WTC11 (cell line): ENCODE measurements at regions not wholly inside any gene's neighbourhood (a gene's known extent, or its start where the extent isn't known, plus 50 kb on each side); places are given as distances from the start of the nearest gene placed in this dataset.

Experiments used
- ATAC-seq: fragments of 200-7000 bp; cut with Tn5 transposase; 2 replicates; pipeline ENCODE4 v1.10.0; 2021; ENCODE audit warnings: mild to moderate bottlenecking, moderate library complexity
- CTCF ChIA-PET: fragments of 300-600 bp; sonication (Branson Sonifier 250); formaldehyde crosslinking; loops from one replicate; lab custom pipeline; 2021; ENCODE audit warnings: antibody characterized with exemption; lab: Charles Lee
- POLR2A ChIA-PET: fragments of 350-600 bp; sonication (Branson Sonifier 250); formaldehyde crosslinking; loops from one replicate; lab custom pipeline; 2021; ENCODE audit warnings: antibody characterized with exemption; lab: Charles Lee
- DNase-seq: peaks from one replicate; pipeline ENCODE4 v3.0.0; 2021; ENCODE audit warnings: low spot score
- H3K27ac Mint-ChIP-seq: 2 replicates; pipeline ENCODE4 v1.8.0; 2021; ENCODE audit warnings: mixed read lengths
- H3K27me3 Mint-ChIP-seq: 2 replicates; pipeline ENCODE4 v1.8.0; 2021; ENCODE audit warnings: low read depth, mild to moderate bottlenecking, moderate library complexity, mixed read lengths
- H3K36me3 Mint-ChIP-seq: 2 replicates; pipeline ENCODE4 v1.8.0; 2021; ENCODE audit warnings: mixed read lengths
- H3K4me1 Mint-ChIP-seq: 2 replicates; pipeline ENCODE4 v1.8.0; 2022; ENCODE audit warnings: mixed read lengths
- H3K4me3 Mint-ChIP-seq: 2 replicates; pipeline ENCODE4 v1.8.0; 2021; ENCODE audit warnings: mild to moderate bottlenecking, moderate library complexity, mixed read lengths
- H3K9me3 Mint-ChIP-seq: 2 replicates; pipeline ENCODE4 v1.8.0; 2021; ENCODE audit warnings: mixed read lengths
- CBFB ChIP-seq: sonication (generic); formaldehyde crosslinking; IDR thresholded peaks from 2 replicates; pipeline ENCODE4 v1.8.1; 2022; ENCODE audit warnings: mild to moderate bottlenecking, low read depth, missing genetic modification reagents
- ETV6 ChIP-seq: sonication (generic); formaldehyde crosslinking; IDR thresholded peaks from 2 replicates; pipeline ENCODE4 v1.8.1; 2022; ENCODE audit warnings: mild to moderate bottlenecking, missing genetic modification reagents
- FOXJ3 ChIP-seq: sonication (generic); formaldehyde crosslinking; IDR thresholded peaks from 2 replicates; pipeline ENCODE4 v1.9.0; 2021; ENCODE audit warnings: missing genetic modification reagents, mild to moderate bottlenecking, borderline replicate concordance
- GRHL2 ChIP-seq: fragments of 250-450 bp; sonication (Bioruptor Pico); IDR thresholded peaks from 2 replicates; pipeline ENCODE4 v1.8.0; 2022; ENCODE audit warnings: mild to moderate bottlenecking, moderate library complexity; ENCODE audit not compliant: insufficient replicate concordance, severe bottlenecking
- HMGA2 ChIP-seq: fragments of 250-450 bp; sonication (Bioruptor Pico); IDR thresholded peaks from 2 replicates; pipeline ENCODE4 v1.4.0; 2021; ENCODE audit warnings: mild to moderate bottlenecking, moderate library complexity
- KAT7 ChIP-seq: sonication (generic); formaldehyde crosslinking; IDR thresholded peaks from 2 replicates; pipeline ENCODE4 v1.8.1; 2023; ENCODE audit warnings: missing genetic modification reagents, mild to moderate bottlenecking, borderline replicate concordance
- NFE2L1 ChIP-seq: sonication (generic); formaldehyde crosslinking; IDR thresholded peaks from 2 replicates; pipeline ENCODE4 v1.8.1; 2023; ENCODE audit warnings: missing genetic modification reagents
- NR2C2 ChIP-seq: sonication (generic); formaldehyde crosslinking; IDR thresholded peaks from 2 replicates; pipeline ENCODE4 v1.8.0; 2022; ENCODE audit warnings: mild to moderate bottlenecking, missing genetic modification reagents
- NR3C1 ChIP-seq: sonication (generic); formaldehyde crosslinking; conservative IDR thresholded peaks from 2 replicates; pipeline ENCODE4 v1.8.1; 2023; ENCODE audit warnings: low read depth, mild to moderate bottlenecking, missing genetic modification reagents
- OVOL2 ChIP-seq: fragments of 250-450 bp; sonication (Bioruptor Pico); IDR thresholded peaks from 2 replicates; pipeline ENCODE4 v1.9.0; 2021; ENCODE audit warnings: mild to moderate bottlenecking, borderline replicate concordance
- TEAD1 ChIP-seq: sonication (generic); formaldehyde crosslinking; IDR thresholded peaks from 2 replicates; pipeline ENCODE4 v1.8.0; 2022; ENCODE audit warnings: mild to moderate bottlenecking, missing genetic modification reagents
- ZNF232 ChIP-seq: sonication (generic); formaldehyde crosslinking; IDR thresholded peaks from 2 replicates; pipeline ENCODE4 v1.8.0; 2022; ENCODE audit warnings: mild to moderate bottlenecking, missing genetic modification reagents
- ZNF396 ChIP-seq: fragments of 250-450 bp; sonication (Bioruptor Pico); IDR thresholded peaks from 2 replicates; pipeline ENCODE4 v1.8.0; 2021; ENCODE audit warnings: mild to moderate bottlenecking, moderate library complexity, borderline replicate concordance
- ZNF671 ChIP-seq: fragments of 250-450 bp; sonication (Bioruptor Pico); IDR thresholded peaks from 2 replicates; pipeline ENCODE4 v1.8.0; 2021; ENCODE audit warnings: mild to moderate bottlenecking
- TF ChIP-seq, protein P1 (sequence below): sonication (generic); formaldehyde crosslinking; IDR thresholded peaks from 2 replicates; pipeline ENCODE4 v1.8.1; 2023; ENCODE audit warnings: mild to moderate bottlenecking, missing genetic modification reagents
- TF ChIP-seq, protein P2 (sequence below): sonication (generic); formaldehyde crosslinking; IDR thresholded peaks from 2 replicates; pipeline ENCODE4 v1.8.1; 2022; ENCODE audit warnings: low read depth, mild to moderate bottlenecking, moderate library complexity, missing genetic modification reagents, borderline replicate concordance
- TF ChIP-seq, protein P3 (sequence below): fragments of 250-450 bp; sonication (Bioruptor Pico); IDR thresholded peaks from 2 replicates; pipeline ENCODE4 v1.9.0; 2021; ENCODE audit warnings: mild to moderate bottlenecking
- TF ChIP-seq, protein P4 (sequence below): fragments of 250-450 bp; sonication (Bioruptor Pico); conservative IDR thresholded peaks from 2 replicates; pipeline ENCODE4 v1.9.0; 2021; ENCODE audit warnings: mild to moderate bottlenecking

DNA sequence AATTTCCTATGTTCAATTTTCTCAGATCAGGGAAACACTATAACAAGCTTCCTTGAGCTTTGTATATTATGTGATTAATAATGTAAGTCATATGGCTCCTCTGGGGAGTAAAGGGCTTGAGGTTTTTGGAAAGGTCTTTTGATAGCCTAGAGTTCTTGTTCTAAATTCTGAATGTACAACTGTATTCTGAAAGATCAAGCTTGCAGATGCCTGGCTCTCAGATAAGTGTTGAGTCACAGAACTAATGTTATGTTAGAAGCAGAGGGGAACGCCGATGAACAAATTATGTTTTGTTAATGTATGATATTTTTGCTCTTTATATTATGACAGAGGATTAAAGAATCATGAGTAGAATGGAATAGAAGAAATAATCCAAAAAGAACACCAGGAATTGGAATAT, 170.1 kb downstream of the RPRM start:
- ChIA-PET CTCF (no interaction called here), POLR2A (no interaction called here)
- TF ChIP-seq, protein P1, sequence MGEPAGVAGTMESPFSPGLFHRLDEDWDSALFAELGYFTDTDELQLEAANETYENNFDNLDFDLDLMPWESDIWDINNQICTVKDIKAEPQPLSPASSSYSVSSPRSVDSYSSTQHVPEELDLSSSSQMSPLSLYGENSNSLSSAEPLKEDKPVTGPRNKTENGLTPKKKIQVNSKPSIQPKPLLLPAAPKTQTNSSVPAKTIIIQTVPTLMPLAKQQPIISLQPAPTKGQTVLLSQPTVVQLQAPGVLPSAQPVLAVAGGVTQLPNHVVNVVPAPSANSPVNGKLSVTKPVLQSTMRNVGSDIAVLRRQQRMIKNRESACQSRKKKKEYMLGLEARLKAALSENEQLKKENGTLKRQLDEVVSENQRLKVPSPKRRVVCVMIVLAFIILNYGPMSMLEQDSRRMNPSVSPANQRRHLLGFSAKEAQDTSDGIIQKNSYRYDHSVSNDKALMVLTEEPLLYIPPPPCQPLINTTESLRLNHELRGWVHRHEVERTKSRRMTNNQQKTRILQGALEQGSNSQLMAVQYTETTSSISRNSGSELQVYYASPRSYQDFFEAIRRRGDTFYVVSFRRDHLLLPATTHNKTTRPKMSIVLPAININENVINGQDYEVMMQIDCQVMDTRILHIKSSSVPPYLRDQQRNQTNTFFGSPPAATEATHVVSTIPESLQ = no peak
- TF ChIP-seq, protein P2, sequence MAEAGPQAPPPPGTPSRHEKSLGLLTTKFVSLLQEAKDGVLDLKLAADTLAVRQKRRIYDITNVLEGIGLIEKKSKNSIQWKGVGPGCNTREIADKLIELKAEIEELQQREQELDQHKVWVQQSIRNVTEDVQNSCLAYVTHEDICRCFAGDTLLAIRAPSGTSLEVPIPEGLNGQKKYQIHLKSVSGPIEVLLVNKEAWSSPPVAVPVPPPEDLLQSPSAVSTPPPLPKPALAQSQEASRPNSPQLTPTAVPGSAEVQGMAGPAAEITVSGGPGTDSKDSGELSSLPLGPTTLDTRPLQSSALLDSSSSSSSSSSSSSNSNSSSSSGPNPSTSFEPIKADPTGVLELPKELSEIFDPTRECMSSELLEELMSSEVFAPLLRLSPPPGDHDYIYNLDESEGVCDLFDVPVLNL (CRISPR knock-in tag) = no peak
- no peak for TF ChIP-seq FOXJ3
- TF ChIP-seq NFE2L1 = no peak
- TF ChIP-seq ZNF671 (CRISPR knock-in tag) = no peak
- TF ChIP-seq CBFB (CRISPR knock-in tag) = no peak
- no peak for TF ChIP-seq GRHL2 (CRISPR knock-in tag)
- no peak for TF ChIP-seq OVOL2 (CRISPR knock-in tag)
- TF ChIP-seq, protein P3, sequence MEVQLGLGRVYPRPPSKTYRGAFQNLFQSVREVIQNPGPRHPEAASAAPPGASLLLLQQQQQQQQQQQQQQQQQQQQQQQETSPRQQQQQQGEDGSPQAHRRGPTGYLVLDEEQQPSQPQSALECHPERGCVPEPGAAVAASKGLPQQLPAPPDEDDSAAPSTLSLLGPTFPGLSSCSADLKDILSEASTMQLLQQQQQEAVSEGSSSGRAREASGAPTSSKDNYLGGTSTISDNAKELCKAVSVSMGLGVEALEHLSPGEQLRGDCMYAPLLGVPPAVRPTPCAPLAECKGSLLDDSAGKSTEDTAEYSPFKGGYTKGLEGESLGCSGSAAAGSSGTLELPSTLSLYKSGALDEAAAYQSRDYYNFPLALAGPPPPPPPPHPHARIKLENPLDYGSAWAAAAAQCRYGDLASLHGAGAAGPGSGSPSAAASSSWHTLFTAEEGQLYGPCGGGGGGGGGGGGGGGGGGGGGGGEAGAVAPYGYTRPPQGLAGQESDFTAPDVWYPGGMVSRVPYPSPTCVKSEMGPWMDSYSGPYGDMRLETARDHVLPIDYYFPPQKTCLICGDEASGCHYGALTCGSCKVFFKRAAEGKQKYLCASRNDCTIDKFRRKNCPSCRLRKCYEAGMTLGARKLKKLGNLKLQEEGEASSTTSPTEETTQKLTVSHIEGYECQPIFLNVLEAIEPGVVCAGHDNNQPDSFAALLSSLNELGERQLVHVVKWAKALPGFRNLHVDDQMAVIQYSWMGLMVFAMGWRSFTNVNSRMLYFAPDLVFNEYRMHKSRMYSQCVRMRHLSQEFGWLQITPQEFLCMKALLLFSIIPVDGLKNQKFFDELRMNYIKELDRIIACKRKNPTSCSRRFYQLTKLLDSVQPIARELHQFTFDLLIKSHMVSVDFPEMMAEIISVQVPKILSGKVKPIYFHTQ (CRISPR knock-in tag) = no peak
- TF ChIP-seq TEAD1 (CRISPR knock-in tag) = no peak
- TF ChIP-seq ETV6 = no peak
- TF ChIP-seq NR3C1 (CRISPR knock-in tag) = no peak
- no peak for TF ChIP-seq NR2C2 (CRISPR knock-in tag)

DNA sequence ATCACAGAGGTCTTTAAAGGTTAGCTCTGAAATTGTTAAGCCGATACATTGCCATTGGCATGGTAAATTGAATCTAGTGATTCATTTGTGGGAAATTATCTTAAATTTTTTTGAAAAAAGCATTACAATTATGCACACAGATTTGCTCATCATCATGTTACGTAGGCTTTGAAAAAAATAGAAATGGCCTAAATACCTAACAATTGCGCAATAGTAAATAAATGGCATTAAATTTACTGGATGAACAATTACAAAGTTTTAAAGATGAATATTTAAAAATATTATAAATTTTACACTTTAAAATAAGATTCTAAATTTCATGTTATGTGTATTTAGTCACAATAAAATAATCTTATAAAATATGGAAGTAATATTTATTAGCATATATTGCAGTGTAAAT, 171.3 kb downstream of the RPRM start:
- H3K9me3 Mint-ChIP-seq = peaks cover 3% of the 10 kb centered on the region; the same call in 1 of the 2 replicates
- no peaks in the 10 kb centered on the region for H3K36me3 Mint-ChIP-seq
- DNase-seq (no peak), ATAC-seq (no peak)
- ChIA-PET CTCF (no interaction called here), POLR2A (no interaction called here)
- H3K4me1 Mint-ChIP-seq = no peaks in the 10 kb centered on the region
- TF ChIP-seq, protein P1 = no peak
- no peak for TF ChIP-seq ZNF396 (CRISPR knock-in tag)
- TF ChIP-seq KAT7 (CRISPR knock-in tag) = no peak
- TF ChIP-seq HMGA2 (CRISPR knock-in tag) = no peak
- no peak for TF ChIP-seq ZNF232
- TF ChIP-seq, protein P4, sequence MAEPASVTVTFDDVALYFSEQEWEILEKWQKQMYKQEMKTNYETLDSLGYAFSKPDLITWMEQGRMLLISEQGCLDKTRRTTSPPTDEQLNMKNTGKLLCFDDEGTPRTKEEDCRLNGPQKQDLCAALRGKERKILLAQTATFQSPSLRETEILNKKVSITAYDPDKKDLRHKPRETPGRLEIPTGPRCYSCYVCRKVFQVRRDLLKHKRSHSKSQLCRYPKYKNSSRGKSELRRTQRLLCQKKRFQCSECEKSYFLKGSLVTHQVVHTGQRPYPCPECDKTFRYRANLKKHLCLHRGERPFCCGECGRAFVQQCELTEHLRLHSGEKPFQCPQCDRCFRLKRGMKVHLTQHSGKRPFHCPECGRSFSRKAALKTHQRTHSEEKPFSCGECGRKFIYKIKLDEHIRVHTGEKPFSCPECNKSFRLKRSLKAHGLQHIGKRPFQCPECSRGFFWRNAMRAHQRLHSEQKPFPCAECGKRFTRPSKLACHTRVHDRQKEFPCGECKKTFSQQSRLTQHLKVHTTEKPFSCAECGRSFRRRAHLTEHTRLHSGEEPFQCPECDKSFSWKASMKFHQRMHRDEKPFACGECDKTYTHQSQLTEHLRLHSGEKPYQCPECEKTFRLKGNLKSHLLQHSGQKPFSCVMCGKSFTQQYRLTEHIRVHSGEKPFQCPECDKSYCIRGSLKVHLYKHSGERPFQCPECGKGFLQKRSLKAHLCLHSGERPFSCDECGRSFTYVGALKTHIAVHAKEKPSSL (CRISPR knock-in tag) = no peak
- TF ChIP-seq FOXJ3 = no peak
- no peak for TF ChIP-seq CBFB (CRISPR knock-in tag)
- H3K4me3 Mint-ChIP-seq = no peak overlapping the region
- H3K27ac Mint-ChIP-seq = no peak overlapping the region
- no peaks in the 10 kb centered on the region; the same call in 1 of the 2 replicates for H3K27me3 Mint-ChIP-seq

More for the DNA sequence above, 170.1 kb downstream of the RPRM start:
- Mint-ChIP-seq H3K36me3 (no peaks in the 10 kb centered on the region), H3K9me3 (no peaks in the 10 kb centered on the region), H3K4me3 (no peak overlapping the region), H3K27me3 (no peaks in the 10 kb centered on the region; the same call in 1 of the 2 replicates), H3K4me1 (no peaks in the 10 kb centered on the region), H3K27ac (no peak overlapping the region)
- DNase-seq (no peak), ATAC-seq (no peak)
